Hippocampal formation (tissue), 2 donors: ENCODE measurements at regions not wholly inside any gene's neighbourhood (a gene's known extent, or its start where the extent isn't known, plus 50 kb on each side); places are given as distances from the start of the nearest gene placed in this dataset.

Source experiments
- DNase-seq, 2 donors: peaks; one replicate each; lab custom pipeline; 2025; lab: John Stamatoyannopoulos, UW

GRCh38 chr13:84080748-84081530, 198.7 kb upstream of the SLITRK1 start:
- DNase-seq = no peak

GRCh38 chr13:84077271-84077670, 195.0 kb upstream of the SLITRK1 start:
- DNase-seq = no peak

- no peak for DNase-seq
Measured at GRCh38 chr13:84076280-84076679, 194.0 kb upstream of the SLITRK1 start.

- no peak for DNase-seq
Measured at GRCh38 chr13:84050536-84050935, 168.3 kb upstream of the SLITRK1 start.

GRCh38 chr13:84049443-84050219, 167.4 kb upstream of the SLITRK1 start:
- no peak for DNase-seq

- no peak for DNase-seq
Measured at GRCh38 chr13:84044805-84045204, 162.5 kb upstream of the SLITRK1 start.

GRCh38 chr13:84038001-84038400, 155.7 kb upstream of the SLITRK1 start:
- DNase-seq = no peak

- no peak for DNase-seq
Measured at GRCh38 chr13:84032116-84032515, 149.8 kb upstream of the SLITRK1 start.

GRCh38 chr13:84031120-84031519, 148.8 kb upstream of the SLITRK1 start:
- DNase-seq = no peak

- DNase-seq = no peak
Measured at GRCh38 chr13:84029396-84029795, 147.1 kb upstream of the SLITRK1 start.

- no peak for DNase-seq
Measured at GRCh38 chr13:84025824-84026223, 143.6 kb upstream of the SLITRK1 start.

GRCh38 chr13:83996415-83996814, 114.1 kb upstream of the SLITRK1 start:
- DNase-seq = no peak

GRCh38 chr13:83995930-83996329, 113.7 kb upstream of the SLITRK1 start:
- no peak for DNase-seq

- DNase-seq = no peak
Measured at GRCh38 chr13:83992566-83993358, 110.5 kb upstream of the SLITRK1 start.

- no peak for DNase-seq
Measured at GRCh38 chr13:83987394-83987793, 105.1 kb upstream of the SLITRK1 start.

GRCh38 chr13:83984793-83985192, 102.5 kb upstream of the SLITRK1 start:
- DNase-seq = no peak

- DNase-seq = no peak
Measured at GRCh38 chr13:83980331-83980730, 98.1 kb upstream of the SLITRK1 start.

- DNase-seq = no peak
Measured at GRCh38 chr13:83975655-83976165, 93.4 kb upstream of the SLITRK1 start.

GRCh38 chr13:83958531-83958930, 76.3 kb upstream of the SLITRK1 start:
- no peak for DNase-seq

- DNase-seq = no peak
Measured at GRCh38 chr13:83955011-83955410, 72.7 kb upstream of the SLITRK1 start.

GRCh38 chr13:83953916-83954315, 71.6 kb upstream of the SLITRK1 start:
- DNase-seq = no peak

GRCh38 chr13:83950293-83950692, 68.0 kb upstream of the SLITRK1 start:
- no peak for DNase-seq
